ENCODE measurements at regions not wholly inside any gene's neighbourhood (a gene's known extent, or its start where the extent isn't known, plus 50 kb on each side); places are given as distances from the start of the nearest gene placed in this dataset.

DNA sequence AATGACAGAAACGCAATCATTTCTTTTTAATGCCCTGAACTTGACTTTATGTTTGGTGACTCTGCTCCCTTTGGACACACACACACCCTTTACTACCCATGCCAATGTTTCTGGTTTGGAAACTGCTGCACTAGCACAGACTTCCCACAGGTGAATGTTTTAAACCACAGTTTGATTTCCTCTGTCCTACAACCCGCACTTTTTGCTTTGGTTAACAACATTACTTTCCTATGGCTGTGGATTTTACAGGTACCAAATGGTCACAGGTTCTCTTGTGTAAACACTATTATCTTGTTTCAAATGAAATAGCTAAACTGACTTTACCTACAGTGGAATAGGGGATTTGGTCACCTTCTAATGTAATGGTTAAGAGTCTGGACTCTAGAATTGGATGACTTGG, 51.5 kb upstream of the ZNF644 start:
- Histone ChIP-seq H2AFZ (ENCODE audit: low read length) (no peak overlapping the region), H3K27ac (ENCODE audit: insufficient read depth, low read length) (no peak overlapping the region), H3K36me3 (ENCODE audit: control insufficient read depth, insufficient read depth, low read length) (no peaks in the 10 kb centered on the region), H3K79me2 (ENCODE audit: control insufficient read depth, insufficient read depth, low read length) (no peaks in the 10 kb centered on the region), H4K20me1 (ENCODE audit: control insufficient read depth, extremely low read depth, insufficient read depth, low read length) (no peaks in the 10 kb centered on the region), H3K4me2 (ENCODE audit: extremely low read depth, insufficient read depth, low read length) (no peak overlapping the region), H3K9ac (ENCODE audit: insufficient read depth, low read length) (no peak overlapping the region), H3K9me3 (ENCODE audit: control insufficient read depth, insufficient read depth, low read depth, low read length) (no peaks in the 10 kb centered on the region), H3K4me1 (ENCODE audit: control insufficient read depth, extremely low read depth, insufficient read depth, low read length) (no peaks in the 10 kb centered on the region), H3K4me3 (replicated peaks in 1 of 4; ENCODE audit: control extremely low read depth in 1 of 4, insufficient read depth in 1 of 4, low read depth in 3 of 4, low read length in 4 of 4) (no peak overlapping the region), H3K27me3 (ENCODE audit: control insufficient read depth, insufficient read depth, low read length) (no peaks in the 10 kb centered on the region)
- no peak for DNase-seq (ENCODE audit: low read depth in 2 of 2)
- no peak for TF ChIP-seq EZH2 (IDR thresholded peaks at IDR 0.05; ENCODE audit: low read length, missing control alignments)
- TF ChIP-seq, protein P1, sequence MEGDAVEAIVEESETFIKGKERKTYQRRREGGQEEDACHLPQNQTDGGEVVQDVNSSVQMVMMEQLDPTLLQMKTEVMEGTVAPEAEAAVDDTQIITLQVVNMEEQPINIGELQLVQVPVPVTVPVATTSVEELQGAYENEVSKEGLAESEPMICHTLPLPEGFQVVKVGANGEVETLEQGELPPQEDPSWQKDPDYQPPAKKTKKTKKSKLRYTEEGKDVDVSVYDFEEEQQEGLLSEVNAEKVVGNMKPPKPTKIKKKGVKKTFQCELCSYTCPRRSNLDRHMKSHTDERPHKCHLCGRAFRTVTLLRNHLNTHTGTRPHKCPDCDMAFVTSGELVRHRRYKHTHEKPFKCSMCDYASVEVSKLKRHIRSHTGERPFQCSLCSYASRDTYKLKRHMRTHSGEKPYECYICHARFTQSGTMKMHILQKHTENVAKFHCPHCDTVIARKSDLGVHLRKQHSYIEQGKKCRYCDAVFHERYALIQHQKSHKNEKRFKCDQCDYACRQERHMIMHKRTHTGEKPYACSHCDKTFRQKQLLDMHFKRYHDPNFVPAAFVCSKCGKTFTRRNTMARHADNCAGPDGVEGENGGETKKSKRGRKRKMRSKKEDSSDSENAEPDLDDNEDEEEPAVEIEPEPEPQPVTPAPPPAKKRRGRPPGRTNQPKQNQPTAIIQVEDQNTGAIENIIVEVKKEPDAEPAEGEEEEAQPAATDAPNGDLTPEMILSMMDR (conservative IDR thresholded peaks at IDR 0.05 in 1 of 2, IDR thresholded peaks at IDR 0.05 in 1 of 2; ENCODE audit: low read depth in 1 of 2, low read length in 2 of 2) = no peak

- Histone ChIP-seq H3K9me3 (ENCODE audit: control insufficient read depth, insufficient read depth, low read depth, low read length) (no peaks in the 10 kb centered on the region), H3K4me2 (ENCODE audit: extremely low read depth, insufficient read depth, low read length) (no peak overlapping the region), H3K4me3 (replicated peaks in 1 of 4; ENCODE audit: control extremely low read depth in 1 of 4, insufficient read depth in 1 of 4, low read depth in 3 of 4, low read length in 4 of 4) (no peak overlapping the region), H3K27me3 (ENCODE audit: control insufficient read depth, insufficient read depth, low read length) (no peaks in the 10 kb centered on the region), H3K4me1 (ENCODE audit: control insufficient read depth, extremely low read depth, insufficient read depth, low read length) (no peaks in the 10 kb centered on the region), H4K20me1 (ENCODE audit: control insufficient read depth, extremely low read depth, insufficient read depth, low read length) (no peaks in the 10 kb centered on the region), H3K27ac (ENCODE audit: insufficient read depth, low read length) (no peak overlapping the region), H2AFZ (ENCODE audit: low read length) (no peak overlapping the region), H3K9ac (ENCODE audit: insufficient read depth, low read length) (no peak overlapping the region), H3K36me3 (ENCODE audit: control insufficient read depth, insufficient read depth, low read length) (no peaks in the 10 kb centered on the region), H3K79me2 (ENCODE audit: control insufficient read depth, insufficient read depth, low read length) (no peaks in the 10 kb centered on the region)
- DNase-seq (ENCODE audit: low read depth in 2 of 2) = no peak
- TF ChIP-seq, protein P1 (conservative IDR thresholded peaks at IDR 0.05 in 1 of 2, IDR thresholded peaks at IDR 0.05 in 1 of 2; ENCODE audit: low read depth in 1 of 2, low read length in 2 of 2) = no peak
- TF ChIP-seq EZH2 (IDR thresholded peaks at IDR 0.05; ENCODE audit: low read length, missing control alignments) = no peak
Observed at GRCh38 chr1:91071838-91072237, 50.0 kb upstream of the ZNF644 start.

Data from fibroblast of lung (primary cell).